ENCODE measurements at regions not wholly inside any gene's neighbourhood (a gene's known extent, or its start where the extent isn't known, plus 50 kb on each side); places are given as distances from the start of the nearest gene placed in this dataset.
"Not testable (repeated sequence)": the region's sequence is repeated elsewhere in the genome, so short reads cannot be mapped to it uniquely, and the experiment has no call there.

DNA sequence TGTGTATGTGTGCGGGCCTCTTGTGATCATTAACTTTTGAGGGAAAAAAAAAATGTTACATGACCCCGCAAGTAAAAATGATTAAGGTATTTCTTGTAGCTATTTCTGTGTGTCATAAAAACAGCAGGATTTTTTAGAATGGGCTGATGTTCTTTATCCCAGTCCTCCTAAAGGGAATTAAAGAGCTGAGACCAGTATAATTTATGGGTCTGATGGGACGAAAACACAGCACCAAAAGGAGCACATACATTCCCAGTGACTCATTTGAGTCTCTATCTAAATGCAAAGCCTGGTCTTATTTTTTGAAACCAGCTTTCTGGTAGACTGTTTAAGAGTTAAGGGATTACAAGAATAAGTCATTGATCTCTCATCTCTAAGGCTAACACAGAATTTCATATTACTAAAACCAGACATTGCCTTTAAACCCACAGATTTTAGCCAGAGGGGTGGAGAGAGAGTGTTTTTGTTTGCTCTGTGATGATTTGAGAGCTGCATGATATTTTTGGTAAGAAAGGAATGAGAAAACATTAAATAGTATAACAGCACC, 342.3 kb upstream of the EPHA4 start:
- no peak for DNase-seq

DNA sequence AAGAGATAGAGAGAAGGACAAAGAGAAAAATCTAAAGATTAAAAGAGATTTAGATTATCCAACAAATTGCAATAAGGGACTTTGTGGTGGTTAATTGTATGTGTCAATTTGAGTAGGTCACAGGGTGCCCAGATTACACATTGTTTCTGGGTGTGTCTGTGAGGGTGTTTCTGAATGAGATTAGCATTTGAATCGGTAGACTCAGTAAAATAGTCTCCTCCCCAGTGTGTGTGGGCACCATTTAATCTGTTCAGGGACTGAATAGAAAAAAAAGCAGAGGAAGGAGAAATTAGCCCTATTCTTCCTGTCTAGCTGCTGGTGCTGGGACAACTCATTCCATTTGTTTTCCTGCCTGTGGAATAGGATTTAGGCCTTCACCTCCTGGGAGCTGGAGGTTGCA, 339.8 kb upstream of the EPHA4 start:
- DNase-seq: no peak

- no peak for DNase-seq
These were observed 339.2 kb upstream of the EPHA4 start for GRCh38 chr2:221911321-221911720.

DNA sequence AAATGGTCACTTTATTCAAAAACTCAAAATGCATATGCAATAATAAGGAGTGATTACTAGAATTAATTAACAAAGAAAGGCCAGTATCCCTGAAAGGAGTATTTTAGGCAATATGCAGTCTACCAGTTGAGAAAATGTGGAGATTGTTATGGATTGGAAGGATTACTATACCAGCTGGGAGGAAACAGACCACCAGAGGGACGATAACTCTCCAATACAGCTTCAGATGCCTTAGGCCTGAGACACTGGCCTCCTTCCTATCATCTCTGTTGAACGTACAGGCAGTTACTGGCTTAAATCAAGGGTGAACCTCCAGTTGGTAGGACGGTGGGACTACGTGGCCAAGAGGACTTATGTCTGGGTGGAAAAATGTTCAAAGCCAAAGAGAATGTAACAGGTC, 336.4 kb upstream of the EPHA4 start:
- no peak for DNase-seq

- DNase-seq: no peak
These were observed 325.6 kb upstream of the EPHA4 start for GRCh38 chr2:221897718-221898117.

DNA sequence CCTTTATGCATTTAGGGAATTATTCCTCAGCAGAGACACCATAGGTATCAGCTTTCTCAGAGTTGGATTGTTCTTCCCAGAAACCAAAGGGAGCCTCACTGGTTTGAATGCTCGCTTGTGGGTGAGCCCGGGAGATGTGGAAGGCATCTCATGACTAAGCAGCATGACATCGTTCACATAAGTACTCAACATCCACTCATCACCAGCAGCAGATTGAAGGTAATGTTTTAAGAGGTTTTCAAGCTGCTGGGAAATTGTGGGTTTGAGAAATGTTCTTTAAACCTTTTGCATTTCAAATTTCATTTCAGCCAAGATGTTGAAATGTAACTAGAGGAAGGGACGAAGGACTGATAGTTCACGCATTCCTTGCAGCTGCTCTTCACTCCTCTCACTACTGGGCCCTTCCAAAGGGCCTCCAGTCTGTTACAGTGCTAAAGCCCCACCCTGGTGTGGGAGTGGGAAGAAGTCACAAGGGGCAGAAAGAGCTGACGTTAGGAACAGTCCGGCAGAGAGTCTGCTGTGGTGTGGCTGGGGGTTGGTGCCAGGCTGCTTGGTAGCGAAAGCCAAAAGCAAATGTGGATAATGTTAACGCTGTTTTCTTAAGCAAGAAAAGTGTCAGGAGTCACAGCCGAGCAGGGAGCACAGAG, 324.5 kb upstream of the EPHA4 start:
- no peak for DNase-seq

GRCh38 chr2:221895366-221896121, 323.4 kb upstream of the EPHA4 start:
- DNase-seq: no peak

GRCh38 chr2:221893501-221893900, 321.4 kb upstream of the EPHA4 start:
- DNase-seq: no peak

GRCh38 chr2:221892006-221892405, 319.9 kb upstream of the EPHA4 start:
- not testable (repeated sequence) for DNase-seq

GRCh38 chr2:221883976-221884375, 311.9 kb upstream of the EPHA4 start:
- no peak for DNase-seq

- DNase-seq: no peak
These were observed 303.9 kb upstream of the EPHA4 start for GRCh38 chr2:221876016-221876415.

- no peak for DNase-seq
These were observed 302.3 kb upstream of the EPHA4 start for GRCh38 chr2:221874444-221874843.

DNA sequence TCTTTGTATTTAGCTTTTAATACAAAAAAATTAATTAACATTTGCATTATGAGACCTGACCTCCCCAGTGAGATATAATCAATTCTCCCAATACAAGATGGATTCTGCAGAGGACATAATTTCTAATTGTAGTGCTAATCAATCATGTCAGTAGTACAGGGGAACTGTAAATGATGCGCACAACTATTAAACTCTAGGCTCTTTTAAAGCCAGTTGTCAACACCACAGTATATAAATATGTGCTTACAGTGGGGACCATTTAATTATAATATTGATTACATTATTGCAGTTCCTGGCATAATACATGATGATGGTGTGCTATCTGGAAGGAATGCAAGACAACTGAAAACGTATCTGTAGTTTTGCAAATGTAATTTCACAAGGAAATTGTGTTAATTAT, 285.6 kb upstream of the EPHA4 start:
- no peak for DNase-seq

GRCh38 chr2:221853297-221853696, 281.2 kb upstream of the EPHA4 start:
- DNase-seq: no peak

GRCh38 chr2:221851531-221852045, 279.5 kb upstream of the EPHA4 start:
- DNase-seq: no peak

DNA sequence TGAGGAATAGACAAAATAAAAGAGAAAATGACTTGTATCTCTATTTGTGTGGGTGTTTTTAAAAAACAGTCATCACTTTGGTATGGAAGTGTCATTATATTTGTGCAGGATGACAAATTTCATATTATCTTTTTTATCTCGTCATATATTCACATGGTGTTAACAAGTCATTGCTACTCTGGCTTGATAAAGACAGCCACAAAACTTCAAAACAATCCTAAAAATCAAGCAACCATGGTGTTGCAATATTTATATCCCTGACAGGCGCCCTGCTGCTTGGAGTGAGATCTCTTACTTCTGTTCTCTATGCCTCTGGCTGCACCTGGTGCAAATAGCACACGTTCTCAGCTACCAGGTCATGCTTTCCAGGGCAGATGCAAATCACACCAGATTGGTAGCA, 278.0 kb upstream of the EPHA4 start:
- no peak for DNase-seq

DNA sequence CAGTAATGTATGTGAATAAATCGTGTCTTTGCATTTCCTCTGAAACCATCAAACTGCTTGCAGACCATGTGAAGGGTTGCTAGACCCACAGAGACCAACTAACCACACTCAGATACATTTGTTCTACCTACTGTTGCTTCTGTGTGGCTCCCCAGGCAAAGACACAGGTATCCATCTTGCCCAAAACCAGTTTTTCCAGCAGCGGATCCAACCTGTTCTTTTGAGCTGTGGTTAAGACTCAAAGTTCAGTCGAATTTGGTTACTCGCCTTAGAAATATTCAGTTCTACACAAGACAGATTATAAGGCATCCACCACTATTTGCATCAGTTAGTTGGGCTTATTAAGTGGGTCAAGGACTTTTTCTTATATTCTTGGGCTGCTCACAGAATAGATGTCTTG, 276.2 kb upstream of the EPHA4 start:
- no peak for DNase-seq

GRCh38 chr2:221845021-221845365, 272.9 kb upstream of the EPHA4 start:
- DNase-seq: no peak

- no peak for DNase-seq
These were observed 272.3 kb upstream of the EPHA4 start for GRCh38 chr2:221844212-221845020.

GRCh38 chr2:221836095-221836494, 264.0 kb upstream of the EPHA4 start:
- DNase-seq: no peak

- no peak for DNase-seq
These were observed 261.9 kb upstream of the EPHA4 start for GRCh38 chr2:221833966-221834365.

DNA sequence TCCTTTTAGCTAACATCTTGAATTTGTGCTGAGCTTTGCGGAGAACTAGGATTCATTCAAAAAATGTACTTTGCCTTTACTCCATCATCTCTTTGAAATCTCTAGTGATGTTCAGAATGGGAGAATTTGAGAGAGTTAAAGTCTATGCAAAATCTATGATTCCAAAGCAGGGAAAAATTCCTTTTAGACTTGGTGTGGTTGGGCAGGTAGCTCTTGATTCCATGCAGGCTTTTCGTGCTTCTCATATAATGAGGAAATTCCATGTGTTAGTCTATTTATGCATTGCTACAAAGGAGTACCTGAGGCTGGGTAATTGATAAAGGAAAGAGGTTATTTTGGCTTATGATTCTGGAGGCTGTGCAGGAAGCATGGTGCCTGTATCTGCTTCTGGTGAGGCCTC, 258.9 kb upstream of the EPHA4 start:
- no peak for DNase-seq

DNA sequence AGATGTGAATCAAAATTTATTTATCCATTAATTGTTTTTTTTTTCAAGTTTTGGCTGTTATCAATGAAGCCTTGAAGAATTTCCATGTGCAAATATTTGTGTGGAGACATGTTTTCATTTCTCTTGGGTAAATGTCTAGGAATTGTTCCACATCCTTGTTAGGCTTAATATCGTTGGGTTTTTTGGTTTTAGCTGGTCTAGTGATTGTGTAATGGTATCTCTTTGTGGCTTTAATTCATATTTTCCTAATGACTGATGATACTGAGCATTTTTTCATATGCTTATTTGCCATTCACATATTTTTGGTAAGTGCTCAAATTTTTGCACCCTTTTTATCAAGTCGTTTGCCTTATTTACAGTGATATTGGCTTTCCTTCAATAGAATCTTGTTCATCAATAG, 250.3 kb upstream of the EPHA4 start:
- no peak for DNase-seq
